22Rv1 (cell line): ENCODE measurements at regions not wholly inside any gene's neighbourhood (a gene's known extent, or its start where the extent isn't known, plus 50 kb on each side); places are given as distances from the start of the nearest gene placed in this dataset.

Experiments
- CTCF ChIP-seq: fragments of 450-650 bp; IDR thresholded peaks from 2 replicates; pipeline ENCODE4 v1.5.1; 2017; ENCODE audit warnings: mild to moderate bottlenecking
- ZFX ChIP-seq: fragments of 450-650 bp; IDR thresholded peaks from 2 replicates; pipeline ENCODE4 v1.6.1; 2017; ENCODE audit warnings: antibody characterized with exemption, borderline replicate concordance

DNA sequence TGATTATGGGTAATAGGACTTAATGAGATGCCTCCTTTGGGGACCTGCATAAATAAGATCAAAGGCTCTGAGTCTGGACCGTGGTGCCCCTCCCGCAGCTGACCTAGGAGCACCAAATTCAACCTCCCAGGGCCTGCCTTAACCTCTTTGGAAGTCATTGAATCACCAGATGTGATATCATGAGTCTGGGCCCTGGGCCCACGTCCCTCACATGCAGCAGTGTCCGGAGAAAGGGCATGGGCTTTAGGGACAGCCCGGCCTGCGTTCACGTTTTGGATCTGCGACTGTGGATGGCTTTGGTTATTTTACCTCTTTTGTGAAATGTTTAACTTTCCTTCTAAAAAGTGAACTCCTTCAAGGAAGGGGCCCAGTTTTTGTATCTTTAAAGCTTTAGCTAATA, 220.0 kb upstream of the KLF6 start:
- TF ChIP-seq CTCF: no peak
- no peak for TF ChIP-seq ZFX
